ENCODE measurements at regions not wholly inside any gene's neighbourhood (a gene's known extent, or its start where the extent isn't known, plus 50 kb on each side); places are given as distances from the start of the nearest gene placed in this dataset.

DNA sequence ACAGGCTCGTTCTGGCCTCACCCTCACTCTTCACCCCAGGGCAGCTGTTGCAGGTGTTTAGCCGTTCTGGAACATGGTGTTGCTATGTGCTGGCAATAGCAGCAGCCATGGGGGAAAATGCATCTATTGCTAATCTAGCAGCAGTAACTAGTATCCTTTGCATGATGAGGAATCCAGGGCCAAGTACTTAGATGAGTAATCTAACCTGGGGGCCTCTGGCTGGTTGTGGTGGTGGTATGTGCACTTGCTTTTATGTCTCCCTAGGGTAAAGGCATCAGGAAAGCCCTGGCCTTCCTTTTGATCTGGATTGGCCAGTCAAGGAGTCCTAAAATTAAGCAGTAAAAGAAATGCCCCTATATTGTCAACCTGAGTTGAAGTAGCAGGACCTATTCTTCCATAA is 594.5 kb upstream of the MAP3K7 start:
- TF ChIP-seq, protein P1, sequence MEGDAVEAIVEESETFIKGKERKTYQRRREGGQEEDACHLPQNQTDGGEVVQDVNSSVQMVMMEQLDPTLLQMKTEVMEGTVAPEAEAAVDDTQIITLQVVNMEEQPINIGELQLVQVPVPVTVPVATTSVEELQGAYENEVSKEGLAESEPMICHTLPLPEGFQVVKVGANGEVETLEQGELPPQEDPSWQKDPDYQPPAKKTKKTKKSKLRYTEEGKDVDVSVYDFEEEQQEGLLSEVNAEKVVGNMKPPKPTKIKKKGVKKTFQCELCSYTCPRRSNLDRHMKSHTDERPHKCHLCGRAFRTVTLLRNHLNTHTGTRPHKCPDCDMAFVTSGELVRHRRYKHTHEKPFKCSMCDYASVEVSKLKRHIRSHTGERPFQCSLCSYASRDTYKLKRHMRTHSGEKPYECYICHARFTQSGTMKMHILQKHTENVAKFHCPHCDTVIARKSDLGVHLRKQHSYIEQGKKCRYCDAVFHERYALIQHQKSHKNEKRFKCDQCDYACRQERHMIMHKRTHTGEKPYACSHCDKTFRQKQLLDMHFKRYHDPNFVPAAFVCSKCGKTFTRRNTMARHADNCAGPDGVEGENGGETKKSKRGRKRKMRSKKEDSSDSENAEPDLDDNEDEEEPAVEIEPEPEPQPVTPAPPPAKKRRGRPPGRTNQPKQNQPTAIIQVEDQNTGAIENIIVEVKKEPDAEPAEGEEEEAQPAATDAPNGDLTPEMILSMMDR (IDR thresholded peaks at IDR 0.05 in 2 of 3, conservative IDR thresholded peaks at IDR 0.05 in 1 of 3; ENCODE audit: control insufficient read depth in 2 of 3, extremely low read depth in 1 of 3, insufficient read depth in 1 of 3, low read depth in 3 of 3, low read length in 3 of 3): no peak
- TF ChIP-seq SMARCA5 (IDR thresholded peaks at IDR 0.05) (no peak), RFX5 (IDR thresholded peaks at IDR 0.05; ENCODE audit: low read depth, low read length) (no peak), ZNF24 (IDR thresholded peaks at IDR 0.05) (no peak), MYC (IDR thresholded peaks at IDR 0.05; ENCODE audit: insufficient read depth, insufficient read length, insufficient replicate concordance, low read length, severe bottlenecking) (no peak), NFIC (IDR thresholded peaks at IDR 0.05; ENCODE audit: low read depth, low read length) (no peak), POLR2A (IDR thresholded peaks at IDR 0.05; ENCODE audit: low read depth, low read length) (no peak), YY1 (IDR thresholded peaks at IDR 0.05; ENCODE audit: low read depth, low read length) (no peak)
- TF ChIP-seq, protein P2, sequence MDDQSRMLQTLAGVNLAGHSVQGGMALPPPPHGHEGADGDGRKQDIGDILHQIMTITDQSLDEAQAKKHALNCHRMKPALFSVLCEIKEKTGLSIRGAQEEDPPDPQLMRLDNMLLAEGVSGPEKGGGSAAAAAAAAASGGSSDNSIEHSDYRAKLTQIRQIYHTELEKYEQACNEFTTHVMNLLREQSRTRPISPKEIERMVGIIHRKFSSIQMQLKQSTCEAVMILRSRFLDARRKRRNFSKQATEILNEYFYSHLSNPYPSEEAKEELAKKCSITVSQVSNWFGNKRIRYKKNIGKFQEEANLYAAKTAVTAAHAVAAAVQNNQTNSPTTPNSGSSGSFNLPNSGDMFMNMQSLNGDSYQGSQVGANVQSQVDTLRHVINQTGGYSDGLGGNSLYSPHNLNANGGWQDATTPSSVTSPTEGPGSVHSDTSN (IDR thresholded peaks at IDR 0.05; ENCODE audit: insufficient replicate concordance, low read depth, low read length): no peak
- TF ChIP-seq, protein P3, sequence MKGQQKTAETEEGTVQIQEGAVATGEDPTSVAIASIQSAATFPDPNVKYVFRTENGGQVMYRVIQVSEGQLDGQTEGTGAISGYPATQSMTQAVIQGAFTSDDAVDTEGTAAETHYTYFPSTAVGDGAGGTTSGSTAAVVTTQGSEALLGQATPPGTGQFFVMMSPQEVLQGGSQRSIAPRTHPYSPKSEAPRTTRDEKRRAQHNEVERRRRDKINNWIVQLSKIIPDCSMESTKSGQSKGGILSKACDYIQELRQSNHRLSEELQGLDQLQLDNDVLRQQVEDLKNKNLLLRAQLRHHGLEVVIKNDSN (IDR thresholded peaks at IDR 0.05; ENCODE audit: borderline replicate concordance, extremely low read length, insufficient read depth, low read depth, low read length): no peak
- TF ChIP-seq, protein P4, sequence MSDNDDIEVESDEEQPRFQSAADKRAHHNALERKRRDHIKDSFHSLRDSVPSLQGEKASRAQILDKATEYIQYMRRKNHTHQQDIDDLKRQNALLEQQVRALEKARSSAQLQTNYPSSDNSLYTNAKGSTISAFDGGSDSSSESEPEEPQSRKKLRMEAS (IDR thresholded peaks at IDR 0.05; ENCODE audit: low read depth, low read length): no peak
- TF ChIP-seq, protein P5, sequence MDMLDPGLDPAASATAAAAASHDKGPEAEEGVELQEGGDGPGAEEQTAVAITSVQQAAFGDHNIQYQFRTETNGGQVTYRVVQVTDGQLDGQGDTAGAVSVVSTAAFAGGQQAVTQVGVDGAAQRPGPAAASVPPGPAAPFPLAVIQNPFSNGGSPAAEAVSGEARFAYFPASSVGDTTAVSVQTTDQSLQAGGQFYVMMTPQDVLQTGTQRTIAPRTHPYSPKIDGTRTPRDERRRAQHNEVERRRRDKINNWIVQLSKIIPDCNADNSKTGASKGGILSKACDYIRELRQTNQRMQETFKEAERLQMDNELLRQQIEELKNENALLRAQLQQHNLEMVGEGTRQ (IDR thresholded peaks at IDR 0.05; ENCODE audit: borderline replicate concordance, low read depth, low read length): no peak

Measured in GM12878 (cell line).